OCI-LY7 (cell line): ENCODE measurements at regions not wholly inside any gene's neighbourhood (a gene's known extent, or its start where the extent isn't known, plus 50 kb on each side); places are given as distances from the start of the nearest gene placed in this dataset.

Experiments used
- BruUV-seq: library from RNA; stranded (reverse); fragments of 400-500 nt; replicated peaks from 2 replicates; lab custom pipeline; 2021; lab: Mats Ljungman, UMichigan
- CTCF ChIA-PET: fragments of 300-600 bp; sonication (Branson Sonifier 250); formaldehyde crosslinking; loops from one replicate; lab custom pipeline; 2022; ENCODE audit warnings: antibody characterized with exemption; ENCODE audit not compliant: unreplicated experiment; lab: Charles Lee
- POLR2A ChIA-PET: fragments of 300-600 bp; sonication (Branson Sonifier 250); formaldehyde crosslinking; loops from one replicate; lab custom pipeline; 2022; ENCODE audit warnings: antibody characterized with exemption; lab: Charles Lee
- DNase-seq: peaks from one replicate; pipeline ENCODE4 v3.0.0-alpha.2; 2015; ENCODE audit warnings: low spot score
- H2AFZ ChIP-seq: fragments of 200-600 bp; sonication (generic), shearing (Covaris generic); 2 replicates; pipeline ENCODE4 v1.6.1; 2014; ENCODE audit warnings: mild to moderate bottlenecking, antibody characterized with exemption, low read length, moderate library complexity
- H3K27ac ChIP-seq: fragments of 200-600 bp; sonication (generic); 2 replicates; pipeline ENCODE4 v1.5.1; 2014; ENCODE audit warnings: mixed run types, low read depth, mild to moderate bottlenecking, moderate library complexity, low read length, inconsistent platforms; ENCODE audit not compliant: poor library complexity, severe bottlenecking
- H3K36me3 ChIP-seq: fragments of 200-600 bp; sonication (generic); 2 replicates; pipeline ENCODE4 v1.6.1; 2014; ENCODE audit warnings: mild to moderate bottlenecking, antibody characterized with exemption, low read length, moderate library complexity, mixed read lengths; ENCODE audit not compliant: insufficient read depth
- H3K4me1 ChIP-seq: fragments of 200-600 bp; sonication (generic); 2 replicates; pipeline ENCODE4 v1.5.1; 2014; ENCODE audit warnings: mild to moderate bottlenecking, low read length; ENCODE audit not compliant: insufficient read depth, poor library complexity, severe bottlenecking
- H3K4me2 ChIP-seq: fragments of 200-600 bp; sonication (generic); 2 replicates; pipeline ENCODE4 v1.6.1; 2014; ENCODE audit warnings: mild to moderate bottlenecking, low read length
- H3K4me3 ChIP-seq: fragments of 200-600 bp; sonication (generic); 2 replicates; pipeline ENCODE4 v1.5.1; 2014; ENCODE audit warnings: mild to moderate bottlenecking, low read depth, low read length; ENCODE audit not compliant: poor library complexity, severe bottlenecking
- H3K79me2 ChIP-seq: fragments of 200-600 bp; sonication (generic); 2 replicates; pipeline ENCODE4 v1.6.1; 2016; ENCODE audit warnings: low read depth, mild to moderate bottlenecking, low read length, moderate library complexity, mixed read lengths; ENCODE audit not compliant: insufficient read depth
- H3K9me2 ChIP-seq: fragments of 200-600 bp; sonication (generic); 2 replicates; pipeline ENCODE4 v1.6.1; 2016; ENCODE audit warnings: mild to moderate bottlenecking, low read length, mixed read lengths; ENCODE audit not compliant: insufficient read depth
- H3K9me3 ChIP-seq: fragments of 200-600 bp; sonication (generic); 2 replicates; pipeline ENCODE4 v1.6.1; 2014; ENCODE audit warnings: mild to moderate bottlenecking, mixed run types, low read length, mixed read lengths
- H4K20me1 ChIP-seq: fragments of 200-600 bp; sonication (generic); 2 replicates; pipeline ENCODE4 v1.6.1; 2014; ENCODE audit warnings: mild to moderate bottlenecking, antibody characterized with exemption, low read length, moderate library complexity, mixed read lengths; ENCODE audit not compliant: insufficient read depth
- EZH2phosphoT487 ChIP-seq: fragments of 200-600 bp; sonication (generic); IDR thresholded peaks from 2 replicates; pipeline ENCODE4 v1.6.1; 2018; ENCODE audit warnings: low read depth, borderline replicate concordance, mild to moderate bottlenecking, mixed run types, antibody characterized with exemption, low read length, moderate library complexity, mixed read lengths
- intact Hi-C: fragments of 100-400 bp; cut with micrococcal nuclease; formaldehyde crosslinking; loops from one replicate; pipeline ENCODE4 v1.10.0; 2022; ENCODE audit not compliant: unreplicated experiment
- TF ChIP-seq, protein P1 (sequence below): fragments of 200-600 bp; sonication (generic); conservative IDR thresholded peaks from 2 replicates; pipeline ENCODE4 v1.5.1; 2014; ENCODE audit warnings: mild to moderate bottlenecking, antibody characterized with exemption, low read length, moderate library complexity, mixed read lengths

- H3K79me2 ChIP-seq = no peaks in the 10 kb centered on the region
- TF ChIP-seq, protein P1, sequence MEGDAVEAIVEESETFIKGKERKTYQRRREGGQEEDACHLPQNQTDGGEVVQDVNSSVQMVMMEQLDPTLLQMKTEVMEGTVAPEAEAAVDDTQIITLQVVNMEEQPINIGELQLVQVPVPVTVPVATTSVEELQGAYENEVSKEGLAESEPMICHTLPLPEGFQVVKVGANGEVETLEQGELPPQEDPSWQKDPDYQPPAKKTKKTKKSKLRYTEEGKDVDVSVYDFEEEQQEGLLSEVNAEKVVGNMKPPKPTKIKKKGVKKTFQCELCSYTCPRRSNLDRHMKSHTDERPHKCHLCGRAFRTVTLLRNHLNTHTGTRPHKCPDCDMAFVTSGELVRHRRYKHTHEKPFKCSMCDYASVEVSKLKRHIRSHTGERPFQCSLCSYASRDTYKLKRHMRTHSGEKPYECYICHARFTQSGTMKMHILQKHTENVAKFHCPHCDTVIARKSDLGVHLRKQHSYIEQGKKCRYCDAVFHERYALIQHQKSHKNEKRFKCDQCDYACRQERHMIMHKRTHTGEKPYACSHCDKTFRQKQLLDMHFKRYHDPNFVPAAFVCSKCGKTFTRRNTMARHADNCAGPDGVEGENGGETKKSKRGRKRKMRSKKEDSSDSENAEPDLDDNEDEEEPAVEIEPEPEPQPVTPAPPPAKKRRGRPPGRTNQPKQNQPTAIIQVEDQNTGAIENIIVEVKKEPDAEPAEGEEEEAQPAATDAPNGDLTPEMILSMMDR = no peak
- TF ChIP-seq EZH2phosphoT487 = no peak
- H3K9me2 ChIP-seq = no peaks in the 10 kb centered on the region
- no peaks in the 10 kb centered on the region for H3K9me3 ChIP-seq
- H3K4me1 ChIP-seq = no peaks in the 10 kb centered on the region
- H3K36me3 ChIP-seq = no peaks in the 10 kb centered on the region
- ChIA-PET CTCF (no interaction called here), POLR2A (no interaction called here)
- H3K4me3 ChIP-seq = no peak overlapping the region
- H4K20me1 ChIP-seq = no peaks in the 10 kb centered on the region
- no peak overlapping the region for H3K27ac ChIP-seq
- no peak overlapping the region for H2AFZ ChIP-seq
- DNase-seq = no peak
- no TSS peak for BruUV-seq
- H3K4me2 ChIP-seq = no peak overlapping the region
- intact Hi-C loops = no loop called here
Observed at GRCh38 chr13:37401721-37402120, 196.8 kb downstream of the POSTN start.

GRCh38 chr13:37397535-37397934 lies 201.0 kb downstream of the POSTN start:
- Histone ChIP-seq H3K4me3 (no peak overlapping the region), H3K4me2 (no peak overlapping the region), H3K79me2 (no peaks in the 10 kb centered on the region), H3K36me3 (no peaks in the 10 kb centered on the region), H3K9me3 (no peaks in the 10 kb centered on the region), H4K20me1 (no peaks in the 10 kb centered on the region), H3K4me1 (no peaks in the 10 kb centered on the region), H2AFZ (no peak overlapping the region), H3K9me2 (no peaks in the 10 kb centered on the region), H3K27ac (no peak overlapping the region)
- DNase-seq = no peak
- intact Hi-C loops = no loop called here
- BruUV-seq = no TSS peak
- TF ChIP-seq, protein P1 = no peak
- no peak for TF ChIP-seq EZH2phosphoT487
- ChIA-PET POLR2A (no interaction called here), CTCF (no interaction called here)

- Histone ChIP-seq H3K4me1 (no peaks in the 10 kb centered on the region), H3K9me3 (no peaks in the 10 kb centered on the region), H3K79me2 (no peaks in the 10 kb centered on the region), H3K36me3 (no peaks in the 10 kb centered on the region), H3K4me2 (no peak overlapping the region), H3K4me3 (no peak overlapping the region), H4K20me1 (no peaks in the 10 kb centered on the region), H3K27ac (no peak overlapping the region), H3K9me2 (no peaks in the 10 kb centered on the region), H2AFZ (no peak overlapping the region)
- no peak for TF ChIP-seq EZH2phosphoT487
- TF ChIP-seq, protein P1 = no peak
- intact Hi-C loops = no loop called here
- ChIA-PET CTCF (no interaction called here), POLR2A (no interaction called here)
- DNase-seq = no peak
- no TSS peak for BruUV-seq
Observed at GRCh38 chr13:37395544-37395943, 203.0 kb downstream of the POSTN start.
